Neural cell (in vitro differentiated cells): ENCODE measurements at regions not wholly inside any gene's neighbourhood (a gene's known extent, or its start where the extent isn't known, plus 50 kb on each side); places are given as distances from the start of the nearest gene placed in this dataset.
A peak's percentile ranks its signal among the peaks of the same experiment; 100 is the strongest.

Source experiments
- H2AFZ ChIP-seq: fragments of 200-600, 300-800 bp; sonication (generic), shearing (Covaris generic); 2 replicates; pipeline ENCODE4 v1.6.0; 2014; ENCODE audit warnings: low read depth, mild to moderate bottlenecking, antibody characterized with exemption, low read length, moderate library complexity
- H3F3A ChIP-seq: fragments of 200-600 bp; shearing (Covaris generic); 2 replicates; pipeline ENCODE4 v1.6.1; 2016; ENCODE audit warnings: mild to moderate bottlenecking, moderate library complexity, mixed read lengths, antibody characterized with exemption, low read length; ENCODE audit not compliant: insufficient read depth, poor library complexity, severe bottlenecking
- H3K27ac ChIP-seq: fragments of 200-600, 300-800 bp; sonication (generic), shearing (Covaris generic); 2 replicates; pipeline ENCODE4 v1.5.1; 2014; ENCODE audit warnings: mild to moderate bottlenecking, low read length, moderate library complexity
- H3K27me3 ChIP-seq: fragments of 300-800, 200-600 bp; sonication (generic), shearing (Covaris generic); 2 replicates; pipeline ENCODE4 v1.6.0; 2014; ENCODE audit warnings: mild to moderate bottlenecking, low read depth, low read length, moderate library complexity; ENCODE audit not compliant: insufficient read depth
- H3K36me3 ChIP-seq: fragments of 300-800, 200-600 bp; sonication (generic), shearing (Covaris generic); 2 replicates; pipeline ENCODE4 v1.5.1; 2014; ENCODE audit warnings: mild to moderate bottlenecking, antibody characterized with exemption, low read length, moderate library complexity; ENCODE audit not compliant: insufficient read depth
- H3K4me2 ChIP-seq: fragments of 300-800, 200-600 bp; sonication (generic), shearing (Covaris generic); 2 replicates; pipeline ENCODE4 v1.6.0; 2014; ENCODE audit warnings: mild to moderate bottlenecking, low read length
- H3K4me3 ChIP-seq: fragments of 300-800, 200-600 bp; sonication (generic), shearing (Covaris generic); 2 replicates; pipeline ENCODE4 v1.5.1; 2014; ENCODE audit warnings: mild to moderate bottlenecking, low read length, moderate library complexity
- H3K79me2 ChIP-seq: fragments of 200-600 bp; shearing (Covaris generic); replicated peaks from 2 replicates; pipeline ENCODE4 v1.6.0; 2014; ENCODE audit warnings: mild to moderate bottlenecking, low read length, moderate library complexity; ENCODE audit not compliant: insufficient read depth
- H3K9ac ChIP-seq: fragments of 300-800, 200-600 bp; sonication (generic), shearing (Covaris generic); 2 replicates; pipeline ENCODE4 v1.6.1; 2016; ENCODE audit warnings: mild to moderate bottlenecking, low read length, mixed read lengths
- H3K9me2 ChIP-seq: fragments of 200-600 bp; shearing (Covaris generic); 2 replicates; pipeline ENCODE4 v1.6.1; 2016; ENCODE audit warnings: mild to moderate bottlenecking, low read length, mixed read lengths; ENCODE audit not compliant: insufficient read depth
- H3K9me3 ChIP-seq: fragments of 200-600, 300-800 bp; sonication (generic), shearing (Covaris generic); 2 replicates; pipeline ENCODE4 v1.6.1; 2016; ENCODE audit warnings: mild to moderate bottlenecking, mixed run types, low read length, moderate library complexity, mixed read lengths
- H4K20me1 ChIP-seq: fragments of 200-600 bp; shearing (Covaris generic); 2 replicates; pipeline ENCODE4 v1.6.1; 2016; ENCODE audit warnings: mild to moderate bottlenecking, mixed run types; ENCODE audit not compliant: insufficient read depth
- EP300 ChIP-seq: fragments of 450-650 bp; conservative IDR thresholded peaks from 2 replicates; pipeline ENCODE4 v1.6.1; 2014; ENCODE audit warnings: antibody characterized with exemption, mild to moderate bottlenecking, moderate library complexity; ENCODE audit not compliant: poor library complexity, severe bottlenecking
- EZH2 ChIP-seq: fragments of 200-600, 300-800 bp; shearing (Covaris generic), sonication (generic); IDR thresholded peaks from 2 replicates; pipeline ENCODE4 v1.6.1; 2014; ENCODE audit warnings: antibody characterized with exemption, low read length, borderline replicate concordance, mild to moderate bottlenecking; ENCODE audit not compliant: insufficient read depth, poor library complexity, severe bottlenecking
- MXI1 ChIP-seq: fragments of 450-650 bp; conservative IDR thresholded peaks from 2 replicates; pipeline ENCODE4 v1.6.1; 2014; ENCODE audit warnings: antibody characterized with exemption, mild to moderate bottlenecking; ENCODE audit not compliant: poor library complexity, severe bottlenecking
- POLR2AphosphoS5 ChIP-seq: IDR thresholded peaks from 2 replicates; pipeline ENCODE4 v1.6.1; 2012
- RAD21 ChIP-seq: fragments of 450-650 bp; conservative IDR thresholded peaks from 2 replicates; pipeline ENCODE4 v1.6.1; 2014; ENCODE audit warnings: antibody characterized with exemption, mild to moderate bottlenecking, moderate library complexity
- TF ChIP-seq, protein P1 (sequence below): fragments of 450-650 bp; IDR thresholded peaks from 2 replicates; pipeline ENCODE4 v1.5.1; 2014; ENCODE audit warnings: antibody characterized with exemption, mild to moderate bottlenecking, moderate library complexity; ENCODE audit not compliant: poor library complexity, severe bottlenecking
- TF ChIP-seq, protein P2 (sequence below): IDR thresholded peaks from 2 replicates; pipeline ENCODE4 v1.6.1; 2012; ENCODE audit warnings: borderline replicate concordance

DNA sequence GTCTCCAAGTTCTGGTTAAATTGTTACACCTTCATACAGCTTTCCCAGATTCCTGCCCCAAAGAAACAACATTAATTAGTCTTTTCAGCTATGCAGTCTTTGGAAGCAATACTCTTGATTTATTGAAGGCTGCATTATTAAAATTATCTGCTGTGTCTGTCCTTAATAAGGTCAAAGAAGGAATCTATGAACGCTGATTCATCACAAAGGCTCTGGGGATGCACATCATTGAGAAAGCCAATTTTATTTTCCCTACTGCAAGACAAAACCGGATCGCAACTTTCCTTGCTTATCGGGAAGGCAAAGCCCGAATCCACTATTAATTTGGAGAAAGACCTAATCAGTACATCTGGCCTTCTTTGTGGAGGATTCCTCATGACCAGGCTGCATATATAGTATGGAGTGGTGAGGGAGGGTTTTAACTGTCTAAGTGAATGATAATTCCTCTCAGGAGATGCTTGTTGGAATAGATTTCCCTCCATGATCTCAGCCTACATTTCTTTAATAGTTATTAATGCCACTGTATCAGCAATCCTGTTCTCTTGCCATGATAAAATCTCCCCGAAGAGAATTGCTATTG, 224.6 kb downstream of the PIK3C3 start:
- Histone ChIP-seq H3K9me2 (no peaks in the 10 kb centered on the region), H3K27ac (peak overlapping the region; percentile 39)
- TF ChIP-seq, protein P1, sequence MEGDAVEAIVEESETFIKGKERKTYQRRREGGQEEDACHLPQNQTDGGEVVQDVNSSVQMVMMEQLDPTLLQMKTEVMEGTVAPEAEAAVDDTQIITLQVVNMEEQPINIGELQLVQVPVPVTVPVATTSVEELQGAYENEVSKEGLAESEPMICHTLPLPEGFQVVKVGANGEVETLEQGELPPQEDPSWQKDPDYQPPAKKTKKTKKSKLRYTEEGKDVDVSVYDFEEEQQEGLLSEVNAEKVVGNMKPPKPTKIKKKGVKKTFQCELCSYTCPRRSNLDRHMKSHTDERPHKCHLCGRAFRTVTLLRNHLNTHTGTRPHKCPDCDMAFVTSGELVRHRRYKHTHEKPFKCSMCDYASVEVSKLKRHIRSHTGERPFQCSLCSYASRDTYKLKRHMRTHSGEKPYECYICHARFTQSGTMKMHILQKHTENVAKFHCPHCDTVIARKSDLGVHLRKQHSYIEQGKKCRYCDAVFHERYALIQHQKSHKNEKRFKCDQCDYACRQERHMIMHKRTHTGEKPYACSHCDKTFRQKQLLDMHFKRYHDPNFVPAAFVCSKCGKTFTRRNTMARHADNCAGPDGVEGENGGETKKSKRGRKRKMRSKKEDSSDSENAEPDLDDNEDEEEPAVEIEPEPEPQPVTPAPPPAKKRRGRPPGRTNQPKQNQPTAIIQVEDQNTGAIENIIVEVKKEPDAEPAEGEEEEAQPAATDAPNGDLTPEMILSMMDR: no peak
- TF ChIP-seq POLR2AphosphoS5: no peak
- TF ChIP-seq EP300: no peak
- TF ChIP-seq MXI1: no peak
- TF ChIP-seq RAD21: no peak

DNA sequence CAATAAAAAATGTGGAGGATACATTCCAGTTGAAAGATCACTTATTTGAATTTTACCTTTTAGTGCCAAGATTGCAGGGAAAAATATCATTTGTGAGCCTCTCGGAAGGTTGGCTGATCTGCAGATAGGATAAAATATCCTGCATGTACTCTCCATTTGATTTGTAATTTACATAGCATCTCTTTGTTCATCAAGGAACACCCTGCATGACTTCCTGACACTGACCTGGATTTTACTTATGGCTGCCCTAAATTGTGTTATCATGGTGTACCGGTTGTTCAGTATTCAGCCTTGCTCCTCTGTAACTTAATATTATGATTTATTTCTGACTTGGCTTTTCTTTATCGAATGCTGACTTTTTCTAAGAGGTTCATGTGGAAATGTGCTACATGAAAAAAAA, 226.4 kb downstream of the PIK3C3 start:
- Histone ChIP-seq H3K9me3 (no peaks in the 10 kb centered on the region), H3K9ac (no peak overlapping the region), H3K4me2 (no peak overlapping the region), H3K4me3 (no peak overlapping the region), H4K20me1 (no peaks in the 10 kb centered on the region), H3F3A (no peaks in the 10 kb centered on the region), H3K36me3 (no peaks in the 10 kb centered on the region), H3K9me2 (no peaks in the 10 kb centered on the region), H2AFZ (no peak overlapping the region), H3K79me2 (no peaks in the 10 kb centered on the region), H3K27me3 (no peaks in the 10 kb centered on the region), H3K27ac (no peak overlapping the region)
- no peak for TF ChIP-seq EZH2
- no peak for TF ChIP-seq RAD21
- TF ChIP-seq, protein P2, sequence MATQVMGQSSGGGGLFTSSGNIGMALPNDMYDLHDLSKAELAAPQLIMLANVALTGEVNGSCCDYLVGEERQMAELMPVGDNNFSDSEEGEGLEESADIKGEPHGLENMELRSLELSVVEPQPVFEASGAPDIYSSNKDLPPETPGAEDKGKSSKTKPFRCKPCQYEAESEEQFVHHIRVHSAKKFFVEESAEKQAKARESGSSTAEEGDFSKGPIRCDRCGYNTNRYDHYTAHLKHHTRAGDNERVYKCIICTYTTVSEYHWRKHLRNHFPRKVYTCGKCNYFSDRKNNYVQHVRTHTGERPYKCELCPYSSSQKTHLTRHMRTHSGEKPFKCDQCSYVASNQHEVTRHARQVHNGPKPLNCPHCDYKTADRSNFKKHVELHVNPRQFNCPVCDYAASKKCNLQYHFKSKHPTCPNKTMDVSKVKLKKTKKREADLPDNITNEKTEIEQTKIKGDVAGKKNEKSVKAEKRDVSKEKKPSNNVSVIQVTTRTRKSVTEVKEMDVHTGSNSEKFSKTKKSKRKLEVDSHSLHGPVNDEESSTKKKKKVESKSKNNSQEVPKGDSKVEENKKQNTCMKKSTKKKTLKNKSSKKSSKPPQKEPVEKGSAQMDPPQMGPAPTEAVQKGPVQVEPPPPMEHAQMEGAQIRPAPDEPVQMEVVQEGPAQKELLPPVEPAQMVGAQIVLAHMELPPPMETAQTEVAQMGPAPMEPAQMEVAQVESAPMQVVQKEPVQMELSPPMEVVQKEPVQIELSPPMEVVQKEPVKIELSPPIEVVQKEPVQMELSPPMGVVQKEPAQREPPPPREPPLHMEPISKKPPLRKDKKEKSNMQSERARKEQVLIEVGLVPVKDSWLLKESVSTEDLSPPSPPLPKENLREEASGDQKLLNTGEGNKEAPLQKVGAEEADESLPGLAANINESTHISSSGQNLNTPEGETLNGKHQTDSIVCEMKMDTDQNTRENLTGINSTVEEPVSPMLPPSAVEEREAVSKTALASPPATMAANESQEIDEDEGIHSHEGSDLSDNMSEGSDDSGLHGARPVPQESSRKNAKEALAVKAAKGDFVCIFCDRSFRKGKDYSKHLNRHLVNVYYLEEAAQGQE: no peak

More for the DNA sequence above, 224.6 kb downstream of the PIK3C3 start:
- Histone ChIP-seq H3K9ac (no peak overlapping the region), H3K9me3 (no peaks in the 10 kb centered on the region), H2AFZ (peak overlapping the region; percentile 3), H3F3A (no peaks in the 10 kb centered on the region), H3K4me3 (no peak overlapping the region), H3K36me3 (no peaks in the 10 kb centered on the region), H3K27me3 (no peaks in the 10 kb centered on the region), H3K4me2 (no peak overlapping the region), H4K20me1 (no peaks in the 10 kb centered on the region), H3K79me2 (no peaks in the 10 kb centered on the region)
